H1 (cell line): ENCODE measurements at regions not wholly inside any gene's neighbourhood (a gene's known extent, or its start where the extent isn't known, plus 50 kb on each side); places are given as distances from the start of the nearest gene placed in this dataset.

ENCODE experiments used
- CTCF ChIA-PET: fragments of 300-600 bp; sonication (Branson Sonifier 250); formaldehyde crosslinking; loops from one replicate; lab custom pipeline; 2021; ENCODE audit not compliant: partially characterized antibody; lab: Charles Lee
- POLR2A ChIA-PET: fragments of 300-600 bp; sonication (Branson Sonifier 250); formaldehyde crosslinking; loops from one replicate; lab custom pipeline; 2021; ENCODE audit warnings: inconsistent platforms; ENCODE audit not compliant: partially characterized antibody; lab: Charles Lee
- DNase-seq, 2 experiments: peaks; one replicate each; pipeline versions ENCODE4 v3.0.0 to v3.0.0-alpha.2; 2010 to 2022; ENCODE audit warnings: low spot score in 2 of 2, low read depth in 1 of 2, mixed read lengths in 1 of 2
- FAIRE-seq: peaks from 2 replicates; lab custom pipeline; 2011; peaks lifted over from hg19 to GRCh38; lab: Jason Lieb, UNC
- H2AFZ ChIP-seq: 2 replicates; pipeline ENCODE4 v1.8.1; 2012; ENCODE audit warnings: low read length, inconsistent platforms
- H2AK5ac ChIP-seq: 2 replicates; pipeline ENCODE4 v1.6.1; 2013; ENCODE audit warnings: low read depth, low read length
- H2BK120ac ChIP-seq: replicated peaks from 2 replicates; pipeline ENCODE3; 2013; ENCODE audit warnings: low read depth, low read length, inconsistent platforms
- H2BK12ac ChIP-seq: 2 replicates; pipeline ENCODE4 v1.6.1; 2013; ENCODE audit warnings: low read depth, low read length
- H2BK15ac ChIP-seq: 2 replicates; pipeline ENCODE4 v1.6.1; 2013; ENCODE audit warnings: low read length
- H2BK20ac ChIP-seq: 2 replicates; pipeline ENCODE4 v1.6.1; 2013; ENCODE audit warnings: low read length
- H2BK5ac ChIP-seq: 2 replicates; pipeline ENCODE4 v1.6.1; 2013; ENCODE audit warnings: low read depth, low read length
- H3K14ac ChIP-seq: 2 replicates; pipeline ENCODE4 v1.6.1; 2013; ENCODE audit warnings: inconsistent platforms; ENCODE audit not compliant: insufficient read length
- H3K18ac ChIP-seq: 2 replicates; pipeline ENCODE4 v1.6.1; 2013; ENCODE audit warnings: low read length; ENCODE audit errors: extremely low read depth
- H3K23ac ChIP-seq: 2 replicates; pipeline ENCODE4 v1.6.1; 2013; ENCODE audit warnings: inconsistent platforms; ENCODE audit not compliant: insufficient read length
- H3K23me2 ChIP-seq: 2 replicates; pipeline ENCODE4 v1.6.1; 2013; ENCODE audit warnings: low read depth, low read length
- H3K27ac ChIP-seq: 2 replicates; pipeline ENCODE4 v1.6.1; 2011; ENCODE audit warnings: low read depth, low read length, inconsistent platforms
- H3K27me3 ChIP-seq, 4 experiments: replicated peaks in 1 of 4; 1 replicate in 1 of 4; 2 replicates in 3 of 4; pipeline versions ENCODE4 v1.6.1 to v1.8.1; 2011 to 2013; ENCODE audit warnings: low read length in 3 of 4, mild to moderate bottlenecking in 3 of 4, inconsistent platforms in 2 of 4, mixed read lengths in 2 of 4, moderate library complexity in 1 of 4; ENCODE audit not compliant: control insufficient read depth in 3 of 4, insufficient read depth in 3 of 4; ENCODE audit errors: extremely low read depth in 1 of 4
- H3K36me3 ChIP-seq, 4 experiments: 2 replicates each; pipeline versions ENCODE4 v1.6.1 to v1.8.1; 2011 to 2013; ENCODE audit warnings: mild to moderate bottlenecking in 4 of 4, low read length in 3 of 4, moderate library complexity in 2 of 4, control low read depth in 1 of 4, inconsistent platforms in 1 of 4; ENCODE audit not compliant: insufficient read depth in 4 of 4, control insufficient read depth in 2 of 4
- H3K4ac ChIP-seq: replicated peaks from 2 replicates; pipeline ENCODE3; 2013; ENCODE audit warnings: low read length, low read depth, mixed read lengths, inconsistent platforms; ENCODE audit not compliant: insufficient read length
- H3K4me1 ChIP-seq, 4 experiments: replicated peaks in 1 of 4; 1 replicate in 1 of 4; 2 replicates in 3 of 4; pipeline versions ENCODE4 v1.6.1 to v1.8.1; 2011 to 2013; ENCODE audit warnings: low read length in 3 of 4, inconsistent platforms in 2 of 4, mixed read lengths in 1 of 4; ENCODE audit not compliant: insufficient read depth in 4 of 4, control insufficient read depth in 3 of 4
- H3K4me2 ChIP-seq, 2 experiments: 2 replicates each; pipeline versions ENCODE4 v1.6.1 to v1.8.1; 2011 to 2013; ENCODE audit warnings: low read depth in 2 of 2, low read length in 2 of 2, control low read depth in 1 of 2, inconsistent platforms in 1 of 2, mild to moderate bottlenecking in 1 of 2; ENCODE audit not compliant: insufficient read depth in 1 of 2
- H3K4me3 ChIP-seq, 4 experiments: fragments of 200-600, 300-600 bp in 1 of 4; sonication (generic), shearing (Covaris generic), sonication (Bioruptor Twin) in 1 of 4; 2 replicates each; pipeline versions ENCODE4 v1.5.1 to v1.8.1; 2011 to 2016; ENCODE audit warnings: low read length in 4 of 4, low read depth in 3 of 4, control low read depth in 2 of 4, inconsistent platforms in 2 of 4, mild to moderate bottlenecking in 2 of 4, mixed read lengths in 1 of 4, moderate library complexity in 1 of 4; ENCODE audit not compliant: insufficient read depth in 2 of 4; ENCODE audit errors: extremely low read depth in 1 of 4
- H3K56ac ChIP-seq: replicated peaks from 2 replicates; pipeline ENCODE3; 2013; ENCODE audit warnings: low read depth, mild to moderate bottlenecking, mixed read lengths, low read length, inconsistent platforms; ENCODE audit not compliant: insufficient read length
- H3K79me1 ChIP-seq: 2 replicates; pipeline ENCODE4 v1.6.1; 2013; ENCODE audit warnings: low read depth, low read length, control low read depth
- H3K79me2 ChIP-seq, 2 experiments: 2 replicates each; pipeline versions ENCODE4 v1.6.1 to v1.8.1; 2012 to 2013; ENCODE audit warnings: low read length in 2 of 2, mild to moderate bottlenecking in 2 of 2, inconsistent platforms in 1 of 2; ENCODE audit not compliant: insufficient read depth in 2 of 2, control insufficient read depth in 1 of 2
- H3K9ac ChIP-seq, 4 experiments: replicated peaks in 1 of 4; 1 replicate in 1 of 4; 2 replicates in 3 of 4; pipeline versions ENCODE4 v1.6.1 to v1.8.1; 2011 to 2013; ENCODE audit warnings: low read depth in 3 of 4, low read length in 3 of 4, control low read depth in 2 of 4, mild to moderate bottlenecking in 2 of 4, moderate library complexity in 2 of 4, inconsistent platforms in 1 of 4; ENCODE audit errors: extremely low read depth in 1 of 4
- H3K9me3 ChIP-seq, 2 experiments: 2 replicates each; pipeline versions ENCODE4 v1.6.1 to v1.8.1; 2012 to 2013; ENCODE audit warnings: mild to moderate bottlenecking in 2 of 2, moderate library complexity in 2 of 2, control low read depth in 1 of 2, inconsistent platforms in 1 of 2, low read depth in 1 of 2, low read length in 1 of 2, mixed read lengths in 1 of 2; ENCODE audit not compliant: insufficient read depth in 2 of 2
- H4K20me1 ChIP-seq, 2 experiments: replicated peaks in 1 of 2; 2 replicates each; pipeline versions ENCODE3 to v1.8.1; 2011 to 2013; ENCODE audit warnings: inconsistent platforms in 2 of 2, low read length in 2 of 2, mild to moderate bottlenecking in 1 of 2; ENCODE audit not compliant: insufficient read depth in 2 of 2, control insufficient read depth in 1 of 2
- H4K5ac ChIP-seq: 2 replicates; pipeline ENCODE4 v1.6.1; 2013; ENCODE audit warnings: low read length, low read depth, mixed read lengths, inconsistent platforms; ENCODE audit not compliant: insufficient read length
- H4K8ac ChIP-seq: 2 replicates; pipeline ENCODE4 v1.8.0; 2013; ENCODE audit warnings: mild to moderate bottlenecking, moderate library complexity, low read length, inconsistent platforms; ENCODE audit not compliant: insufficient read depth; ENCODE audit errors: extremely low read depth
- H4K91ac ChIP-seq: replicated peaks from 2 replicates; pipeline ENCODE3; 2013; ENCODE audit warnings: low read length, mixed read lengths, inconsistent platforms; ENCODE audit not compliant: insufficient read length
- GABPA ChIP-seq: IDR thresholded peaks from 2 replicates; pipeline ENCODE4 v1.6.1; 2011; ENCODE audit warnings: mild to moderate bottlenecking, low read length, moderate library complexity, borderline replicate concordance; ENCODE audit not compliant: insufficient read depth
- KDM5A ChIP-seq: fragments of 200-600 bp; IDR thresholded peaks from 2 replicates; pipeline ENCODE4 v1.7.1; 2012; ENCODE audit warnings: mild to moderate bottlenecking, low read length, inconsistent platforms, mixed read lengths
- POLR2A ChIP-seq, 2 experiments: IDR thresholded peaks; 1 replicate in 1 of 2; 2 replicates in 1 of 2; pipeline ENCODE4 v1.6.1; 2011; ENCODE audit warnings: low read depth in 2 of 2, low read length in 2 of 2, mild to moderate bottlenecking in 2 of 2; ENCODE audit errors: control extremely low read depth in 1 of 2
- POU5F1 ChIP-seq: IDR thresholded peaks from 2 replicates; pipeline ENCODE4 v1.6.1; 2011; ENCODE audit warnings: low read depth, mild to moderate bottlenecking, low read length, moderate library complexity
- SIN3A ChIP-seq, 2 experiments: IDR thresholded peaks in 1 of 2; conservative IDR thresholded peaks in 1 of 2; 2 replicates each; pipeline ENCODE4 v1.6.1; 2011 to 2012; ENCODE audit warnings: low read length in 2 of 2, improper control_type of control experiment in 1 of 2, low read depth in 1 of 2, mild to moderate bottlenecking in 1 of 2
- WGBS, 2 experiments: shearing (Covaris generic) in 1 of 2; methylation state at CpG; one replicate each; pipeline versions ENCODE4 v1.1.6 to v1.1.7; 2013 to 2015; ENCODE audit warnings: low lambda C conversion rate in 2 of 2, mixed read lengths in 2 of 2, inconsistent platforms in 1 of 2, low coverage in 1 of 2, missing lambda C conversion rate in 1 of 2; ENCODE audit not compliant: insufficient replicate concordance in 2 of 2, insufficient coverage in 1 of 2, insufficient read length in 1 of 2; ENCODE audit errors: extremely low coverage in 1 of 2, missing lambda C conversion rate in 1 of 2; 5-methylcytosine and 5-hydroxymethylcytosine counted together
- TF ChIP-seq, protein P1 (sequence below): IDR thresholded peaks from 2 replicates; pipeline ENCODE4 v1.6.1; 2012; ENCODE audit warnings: inconsistent platforms

DNA sequence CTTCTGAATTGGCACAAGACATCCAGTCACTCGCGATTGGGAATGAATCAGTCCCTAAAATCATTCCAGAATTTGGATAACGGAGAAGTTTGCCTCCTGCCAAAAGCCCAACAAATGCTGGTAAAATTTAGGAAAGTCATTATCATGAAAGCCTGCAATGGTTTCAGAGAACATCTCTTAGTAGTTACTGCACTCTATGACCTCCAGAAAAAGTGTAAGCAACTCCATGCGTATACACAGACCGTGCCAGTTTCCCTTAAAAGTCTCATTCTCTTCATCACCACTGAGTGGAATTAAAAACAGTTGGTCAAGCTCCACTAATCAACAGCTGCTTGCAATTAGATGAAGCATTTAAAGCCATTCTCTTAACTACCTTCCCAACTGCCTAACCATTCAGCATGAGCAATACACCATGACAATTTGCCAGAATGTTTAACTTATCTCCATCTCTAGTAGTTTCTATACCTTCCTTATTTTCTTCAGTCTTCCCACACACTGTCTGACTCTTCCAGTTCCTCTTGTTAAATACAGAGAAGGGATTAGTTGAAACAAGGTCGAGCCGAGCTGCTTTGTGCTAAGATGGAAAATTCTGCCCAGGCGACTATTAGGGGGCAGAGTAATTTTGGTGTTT lies 183.6 kb upstream of the PRDM1 start:
- Histone ChIP-seq H2BK120ac (no peak overlapping the region), H4K20me1 (no peaks in the 10 kb centered on the region), H4K8ac (no peak overlapping the region), H3K27me3 (no peaks in the 10 kb centered on the region), H3K23me2 (no peaks in the 10 kb centered on the region), H3K4me1 (no peaks in the 10 kb centered on the region), H3K9me3 (no peaks in the 10 kb centered on the region), H3K36me3 (no peaks in the 10 kb centered on the region), H3K4me2 (no peak overlapping the region), H3K9ac (no peak overlapping the region), H4K91ac (no peak overlapping the region), H3K79me1 (no peaks in the 10 kb centered on the region), H2AFZ (no peak overlapping the region), H2BK15ac (no peak overlapping the region), H2BK5ac (no peak overlapping the region), H3K14ac (no peak overlapping the region), H3K23ac (no peak overlapping the region), H3K4ac (no peak overlapping the region), H2BK12ac (no peak overlapping the region), H3K18ac (no peak overlapping the region), H4K5ac (no peak overlapping the region), H3K27ac (no peak overlapping the region), H2BK20ac (no peak overlapping the region), H3K79me2 (no peaks in the 10 kb centered on the region), H3K56ac (no peak overlapping the region), H3K4me3 (no peak overlapping the region), H2AK5ac (no peak overlapping the region)
- whole genome bisulfite sequencing, 2 experiments, result 92% methylated on average over 8 of the region's 8 CpGs; no CpG with 5 or more reads in 1 of the 2 experiments
- CTCF ChIA-PET, result interaction anchor here (1.2 kb wide), 1 partner anchor 170 kb away, joined by 3 read pairs; no protein-coding TSS in a partner anchor
- POLR2A ChIA-PET, result no interaction called here
- DNase-seq (no peak), FAIRE-seq (no peak)
- TF ChIP-seq, protein P1, sequence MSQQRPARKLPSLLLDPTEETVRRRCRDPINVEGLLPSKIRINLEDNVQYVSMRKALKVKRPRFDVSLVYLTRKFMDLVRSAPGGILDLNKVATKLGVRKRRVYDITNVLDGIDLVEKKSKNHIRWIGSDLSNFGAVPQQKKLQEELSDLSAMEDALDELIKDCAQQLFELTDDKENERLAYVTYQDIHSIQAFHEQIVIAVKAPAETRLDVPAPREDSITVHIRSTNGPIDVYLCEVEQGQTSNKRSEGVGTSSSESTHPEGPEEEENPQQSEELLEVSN, result no peak
- TF ChIP-seq KDM5A (no peak), SIN3A (conservative IDR thresholded peaks at IDR 0.05 in 1 of 2, IDR thresholded peaks at IDR 0.05 in 1 of 2; ENCODE audit: low read depth in 1 of 2, low read length in 2 of 2) (no peak), POLR2A (IDR thresholded peaks at IDR 0.05; ENCODE audit: control extremely low read depth in 1 of 2, low read depth in 2 of 2, low read length in 2 of 2) (no peak), GABPA (no peak), POU5F1 (no peak)
